GM21515 (cell line): ENCODE measurements at regions not wholly inside any gene's neighbourhood (a gene's known extent, or its start where the extent isn't known, plus 50 kb on each side); places are given as distances from the start of the nearest gene placed in this dataset.
"Not testable (repeated sequence)": the region's sequence is repeated elsewhere in the genome, so short reads cannot be mapped to it uniquely, and the experiment has no call there.

Experiments
- ATAC-seq: cut with Tn5 transposase; IDR thresholded peaks from one replicate; pipeline ENCODE4 v1.9.1; 2021; ENCODE audit not compliant: unreplicated experiment

GRCh38 chr10:123221418-123221817 is 67.2 kb downstream of the BUB3 start:
- no peak for ATAC-seq

- ATAC-seq: no peak
These were observed 68.6 kb downstream of the BUB3 start for GRCh38 chr10:123222832-123223231.

GRCh38 chr10:123227706-123228105 is 73.5 kb downstream of the BUB3 start:
- no peak for ATAC-seq

GRCh38 chr10:123229927-123230630 is 75.9 kb downstream of the BUB3 start:
- no peak for ATAC-seq

- ATAC-seq: not testable (repeated sequence)
These were observed 78.7 kb downstream of the BUB3 start for GRCh38 chr10:123232879-123233278.

GRCh38 chr10:123235014-123235413 is 80.8 kb downstream of the BUB3 start:
- ATAC-seq: not testable (repeated sequence)

GRCh38 chr10:123236126-123236525 is 81.9 kb downstream of the BUB3 start:
- ATAC-seq: no peak

- ATAC-seq: no peak
These were observed 86.0 kb downstream of the BUB3 start for GRCh38 chr10:123240250-123240649.

GRCh38 chr10:123240776-123241175 is 86.6 kb downstream of the BUB3 start:
- ATAC-seq: no peak

- ATAC-seq: peak; percentile 63
These were observed 87.4 kb downstream of the BUB3 start for GRCh38 chr10:123241391-123242141.

- no peak for ATAC-seq
These were observed 90.5 kb downstream of the BUB3 start for GRCh38 chr10:123244747-123245146.

- ATAC-seq: no peak
These were observed 91.1 kb downstream of the BUB3 start for GRCh38 chr10:123245264-123245663.

- no peak for ATAC-seq
These were observed 95.7 kb downstream of the BUB3 start for GRCh38 chr10:123249894-123250293.

- ATAC-seq: no peak
These were observed 96.4 kb downstream of the BUB3 start for GRCh38 chr10:123250640-123251039.

- no peak for ATAC-seq
These were observed 98.6 kb downstream of the BUB3 start for GRCh38 chr10:123252779-123253178.

- ATAC-seq: not testable (repeated sequence)
These were observed 100.1 kb downstream of the BUB3 start for GRCh38 chr10:123254343-123254742.

- no peak for ATAC-seq
These were observed 103.8 kb downstream of the BUB3 start for GRCh38 chr10:123257904-123258456.

GRCh38 chr10:123259081-123259480 is 104.9 kb downstream of the BUB3 start:
- ATAC-seq: no peak

- no peak for ATAC-seq
These were observed 105.6 kb downstream of the BUB3 start for GRCh38 chr10:123259791-123260190.

GRCh38 chr10:123262456-123262855 is 108.3 kb downstream of the BUB3 start:
- ATAC-seq: no peak

- ATAC-seq: no peak
These were observed 112.8 kb downstream of the BUB3 start for GRCh38 chr10:123266971-123267370.

GRCh38 chr10:123269017-123269552 is 114.9 kb downstream of the BUB3 start:
- no peak for ATAC-seq
